ENCODE measurements at regions not wholly inside any gene's neighbourhood (a gene's known extent, or its start where the extent isn't known, plus 50 kb on each side); places are given as distances from the start of the nearest gene placed in this dataset.
A peak's percentile ranks its signal among the peaks of the same experiment; 100 is the strongest.

DNA sequence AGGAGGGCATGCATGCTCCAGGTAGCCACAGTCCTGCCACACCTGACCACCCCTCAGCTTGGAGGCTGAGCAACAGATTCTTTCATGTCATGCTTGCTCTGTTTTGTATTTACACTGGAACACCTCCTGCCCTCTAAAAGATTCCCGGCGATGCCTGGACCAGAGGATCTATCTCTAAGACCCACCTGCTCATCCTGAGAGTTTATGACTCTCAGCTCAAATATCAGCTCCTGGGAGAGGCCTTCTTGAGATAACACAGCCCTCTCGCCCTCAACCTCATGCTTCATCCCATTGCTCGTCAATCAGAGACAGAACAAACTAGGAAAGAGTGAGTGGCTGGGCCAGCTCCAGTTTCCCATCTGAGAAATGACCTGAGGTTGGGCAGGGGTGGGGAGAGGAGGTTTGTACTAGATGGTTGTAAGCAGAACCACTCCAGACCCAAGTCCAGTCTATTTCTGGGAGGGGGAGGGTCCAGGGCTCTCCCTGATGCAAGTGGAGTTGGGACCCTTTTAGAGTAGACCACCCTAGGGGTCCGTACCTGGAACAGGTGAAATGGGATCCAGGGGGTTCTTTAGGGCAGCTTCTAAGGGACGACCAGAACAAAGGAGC lies 524.5 kb downstream of the MATN1 start:
- no peak overlapping the region for H3K4me3 ChIP-seq
- H3K9me3 ChIP-seq (replicated peaks): no peaks in the 10 kb centered on the region
- H3K27ac ChIP-seq: no peak overlapping the region
- DNase-seq: no peak
- no peaks in the 10 kb centered on the region; the same call in 1 of the 2 replicates for H3K27me3 ChIP-seq
- H3K36me3 ChIP-seq: no peaks in the 10 kb centered on the region
- H3K4me1 ChIP-seq: peaks cover 21% of the 10 kb centered on the region

DNA sequence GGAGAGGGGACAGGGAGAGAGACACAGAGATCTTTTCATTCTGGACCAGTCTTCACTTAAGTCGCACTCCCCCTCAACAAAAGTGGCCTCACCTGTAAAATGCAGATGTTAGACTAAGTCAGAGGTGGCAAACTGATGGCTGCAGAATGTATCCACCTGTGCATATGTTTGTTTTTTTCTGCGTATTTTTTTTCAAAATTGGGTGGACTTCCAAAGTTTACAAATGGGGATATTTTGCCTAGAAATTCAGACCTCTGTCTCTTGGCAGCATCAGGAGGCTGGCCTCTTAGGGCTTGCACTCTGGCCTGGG lies 525.0 kb downstream of the MATN1 start:
- no peaks in the 10 kb centered on the region for H3K36me3 ChIP-seq
- no peaks in the 10 kb centered on the region; the same call in 1 of the 2 replicates for H3K27me3 ChIP-seq
- no peaks in the 10 kb centered on the region for H3K9me3 ChIP-seq (replicated peaks)
- DNase-seq: no peak
- H3K4me3 ChIP-seq: no peak overlapping the region
- peaks cover 21% of the 10 kb centered on the region for H3K4me1 ChIP-seq
- H3K27ac ChIP-seq: no peak overlapping the region

- no peak overlapping the region for H3K27ac ChIP-seq
- H3K36me3 ChIP-seq: no peaks in the 10 kb centered on the region
- H3K9me3 ChIP-seq (replicated peaks): no peaks in the 10 kb centered on the region
- DNase-seq: no peak
- no peaks in the 10 kb centered on the region for H3K27me3 ChIP-seq
- H3K4me3 ChIP-seq: no peak overlapping the region
- H3K4me1 ChIP-seq: peaks cover 21% of the 10 kb centered on the region
These were observed 525.5 kb downstream of the MATN1 start for GRCh38 chr1:30197639-30198450.

DNA sequence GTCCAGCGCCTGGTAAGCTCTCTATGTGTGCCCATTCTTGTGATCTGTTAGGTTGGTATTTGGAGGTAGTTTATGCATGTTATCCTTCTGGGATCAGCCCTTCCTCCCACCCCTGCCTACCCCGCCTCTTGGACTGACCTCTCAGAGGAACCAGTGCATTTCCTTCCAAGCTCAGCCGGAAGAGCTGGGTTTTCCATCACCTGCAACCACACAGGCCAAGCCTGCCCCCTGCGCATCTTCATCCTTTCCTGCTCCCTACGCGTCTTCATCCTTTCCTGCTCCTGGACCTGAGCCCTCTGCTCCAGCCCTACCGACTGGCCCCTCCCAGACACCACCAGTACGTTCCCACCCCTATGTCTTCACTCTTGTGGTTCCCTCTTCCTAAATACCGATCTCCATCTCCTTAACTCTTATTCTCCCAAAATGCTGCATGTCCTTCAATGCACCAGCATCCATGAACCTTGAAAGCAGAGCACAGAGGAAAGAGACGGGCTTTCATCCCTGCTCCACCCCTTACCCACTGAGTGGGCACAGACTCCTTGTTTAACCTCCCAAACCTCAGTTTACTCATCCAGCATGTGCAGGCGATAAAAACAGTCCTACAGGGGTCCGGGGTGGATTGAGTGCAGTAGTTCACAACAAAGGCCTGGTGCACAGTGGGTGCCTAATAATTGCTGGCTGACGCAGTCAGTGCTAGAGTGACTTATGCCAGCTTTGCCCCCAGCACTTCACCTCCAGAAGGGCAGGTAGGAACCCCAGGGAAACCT lies 526.3 kb downstream of the MATN1 start:
- H3K9me3 ChIP-seq (replicated peaks): no peaks in the 10 kb centered on the region
- no peaks in the 10 kb centered on the region for H3K36me3 ChIP-seq
- no peak overlapping the region for H3K4me3 ChIP-seq
- no peak for DNase-seq
- H3K27me3 ChIP-seq: no peaks in the 10 kb centered on the region
- H3K27ac ChIP-seq: no peak overlapping the region
- H3K4me1 ChIP-seq: peaks cover 21% of the 10 kb centered on the region

DNA sequence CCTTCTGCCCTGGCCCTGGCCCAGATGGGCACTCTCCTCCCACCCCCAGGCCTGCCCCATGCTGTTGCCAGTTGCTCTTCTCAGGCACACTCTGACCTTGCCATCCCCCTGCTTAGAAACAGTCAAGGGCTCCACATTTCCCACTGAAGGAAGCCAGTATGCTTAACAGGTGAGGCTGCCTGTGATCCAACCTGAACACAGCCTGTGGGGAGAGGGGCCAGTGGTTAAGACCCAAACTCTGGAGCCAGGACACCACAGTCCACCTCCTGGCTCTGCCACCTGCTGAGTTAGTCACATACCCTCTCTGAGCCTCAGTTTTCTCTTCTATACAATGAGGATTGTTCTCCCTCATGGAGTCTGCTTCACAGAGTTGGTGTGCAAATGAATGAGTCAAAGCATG lies 526.9 kb downstream of the MATN1 start:
- Histone ChIP-seq H3K27ac (no peak overlapping the region), H3K9me3 (replicated peaks) (no peaks in the 10 kb centered on the region), H3K4me1 (peaks cover 21% of the 10 kb centered on the region), H3K36me3 (no peaks in the 10 kb centered on the region), H3K27me3 (no peaks in the 10 kb centered on the region), H3K4me3 (no peak overlapping the region)
- no peak for DNase-seq

DNA sequence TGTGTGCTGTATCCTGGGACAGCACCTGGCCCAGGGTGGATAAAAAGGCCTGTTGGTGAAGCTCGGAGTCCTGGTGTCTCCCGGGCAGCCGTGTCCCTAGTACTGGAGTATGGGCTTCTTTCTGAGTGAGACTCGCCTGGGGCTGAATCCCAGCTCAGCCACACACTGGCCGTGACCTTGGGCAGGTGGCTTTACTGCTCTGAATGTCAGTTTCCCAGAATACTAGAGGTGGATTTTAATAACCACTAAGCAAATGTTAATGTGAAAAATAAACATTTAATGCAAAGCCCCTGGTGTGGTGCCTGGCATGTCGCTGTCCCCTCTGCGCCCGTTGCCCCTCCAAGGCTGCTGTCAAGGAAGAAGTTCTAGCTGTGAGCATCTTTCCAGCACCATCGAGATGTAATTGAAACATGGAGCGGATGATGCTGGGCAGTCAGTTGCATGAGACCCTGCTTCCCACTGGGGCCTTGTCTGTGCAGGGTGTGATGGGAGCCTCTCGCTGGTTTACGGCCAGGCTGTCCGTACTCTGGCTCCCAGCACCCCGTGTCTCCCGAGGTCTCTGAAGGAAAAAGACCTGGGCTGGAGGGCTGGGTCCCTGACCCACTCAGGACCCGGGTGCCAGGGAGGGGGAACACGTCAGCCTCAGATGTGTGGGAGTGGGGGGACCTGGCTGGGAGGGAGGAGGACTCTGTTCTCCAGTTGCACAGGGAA lies 527.8 kb downstream of the MATN1 start:
- H3K27ac ChIP-seq: peak overlapping the region; percentile 4; the same call in 1 of the 2 replicates
- H3K27me3 ChIP-seq: no peaks in the 10 kb centered on the region
- no peaks in the 10 kb centered on the region for H3K36me3 ChIP-seq
- no peaks in the 10 kb centered on the region for H3K9me3 ChIP-seq (replicated peaks)
- peak in 1 of 2 experiments; percentile 45 for DNase-seq
- peaks cover 26% of the 10 kb centered on the region for H3K4me1 ChIP-seq
- H3K4me3 ChIP-seq: no peak overlapping the region

- Histone ChIP-seq H3K9me3 (replicated peaks) (no peaks in the 10 kb centered on the region), H3K4me3 (no peak overlapping the region), H3K27me3 (no peaks in the 10 kb centered on the region), H3K36me3 (no peaks in the 10 kb centered on the region), H3K27ac (peak overlapping the region; percentile 4; the same call in 1 of the 2 replicates), H3K4me1 (peaks cover 30% of the 10 kb centered on the region)
- peak; percentile 72 to 87 for DNase-seq
These were observed 528.5 kb downstream of the MATN1 start for GRCh38 chr1:30194741-30195423.

DNA sequence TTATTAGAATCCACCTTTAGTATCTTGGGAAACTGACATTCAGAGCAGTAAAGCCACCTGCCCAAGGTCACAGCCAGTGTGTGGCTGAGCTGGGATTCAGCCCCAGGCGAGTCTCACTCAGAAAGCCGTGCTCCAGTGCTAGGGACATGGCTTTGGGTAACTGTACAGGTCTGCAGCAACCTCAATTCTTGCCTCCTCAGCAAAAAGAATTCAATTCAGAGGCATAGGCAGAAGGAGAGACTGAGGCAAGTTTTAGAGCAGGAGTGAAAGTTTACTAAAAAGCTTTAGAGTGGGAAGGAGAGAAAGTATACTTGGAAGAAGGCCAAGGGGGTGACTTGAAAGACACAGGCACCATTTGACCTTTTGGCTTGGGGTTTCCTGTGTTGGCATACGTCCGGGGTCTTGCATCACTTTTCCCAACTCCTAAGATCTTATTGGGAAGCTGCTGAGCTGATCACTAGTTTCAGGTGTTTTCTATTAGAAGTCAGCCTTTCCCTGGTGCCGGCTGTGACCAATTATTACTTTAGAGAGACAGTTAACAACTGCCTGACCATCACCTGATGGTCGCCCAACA lies 529.3 kb downstream of the MATN1 start:
- no peaks in the 10 kb centered on the region for H3K9me3 ChIP-seq (replicated peaks)
- no peaks in the 10 kb centered on the region for H3K27me3 ChIP-seq
- peaks cover 30% of the 10 kb centered on the region for H3K4me1 ChIP-seq
- H3K4me3 ChIP-seq: no peak overlapping the region
- DNase-seq: no peak
- no peak overlapping the region for H3K27ac ChIP-seq
- no peaks in the 10 kb centered on the region for H3K36me3 ChIP-seq

DNA sequence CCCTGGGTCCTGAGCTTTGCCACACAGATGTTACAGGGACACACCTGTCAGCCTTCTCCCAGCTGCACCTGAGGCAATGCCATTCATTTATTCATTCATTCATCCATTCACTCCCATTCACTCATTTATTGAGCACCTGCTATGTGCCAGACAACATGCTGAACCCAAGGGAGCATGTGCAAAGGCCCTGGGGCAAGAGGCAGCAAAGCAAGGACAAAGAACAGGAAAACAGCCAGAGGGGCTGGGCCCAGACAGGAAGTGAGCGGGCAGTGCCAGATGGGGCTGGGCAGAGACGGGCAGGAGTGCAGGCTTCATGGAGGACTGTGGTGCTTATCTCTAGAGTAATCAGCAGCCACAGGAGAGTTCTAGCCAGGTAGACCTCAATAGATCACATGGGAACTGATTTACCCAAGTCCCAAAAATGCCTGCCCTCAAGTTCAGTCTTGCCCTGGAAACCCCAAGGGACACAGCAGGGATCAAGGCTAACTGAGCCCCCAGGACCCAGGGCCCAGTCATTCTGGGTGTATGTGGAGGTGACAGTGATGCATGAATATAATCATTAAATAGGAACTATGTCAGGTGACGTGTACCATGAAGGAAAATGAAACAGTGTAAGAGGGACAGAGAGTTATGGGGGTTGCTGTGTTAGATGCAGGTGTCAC lies 530.3 kb downstream of the MATN1 start:
- Histone ChIP-seq H3K27ac (no peak overlapping the region), H3K4me1 (peaks cover 30% of the 10 kb centered on the region), H3K27me3 (no peaks in the 10 kb centered on the region), H3K4me3 (no peak overlapping the region), H3K36me3 (no peaks in the 10 kb centered on the region), H3K9me3 (replicated peaks) (no peaks in the 10 kb centered on the region)
- no peak for DNase-seq

DNA sequence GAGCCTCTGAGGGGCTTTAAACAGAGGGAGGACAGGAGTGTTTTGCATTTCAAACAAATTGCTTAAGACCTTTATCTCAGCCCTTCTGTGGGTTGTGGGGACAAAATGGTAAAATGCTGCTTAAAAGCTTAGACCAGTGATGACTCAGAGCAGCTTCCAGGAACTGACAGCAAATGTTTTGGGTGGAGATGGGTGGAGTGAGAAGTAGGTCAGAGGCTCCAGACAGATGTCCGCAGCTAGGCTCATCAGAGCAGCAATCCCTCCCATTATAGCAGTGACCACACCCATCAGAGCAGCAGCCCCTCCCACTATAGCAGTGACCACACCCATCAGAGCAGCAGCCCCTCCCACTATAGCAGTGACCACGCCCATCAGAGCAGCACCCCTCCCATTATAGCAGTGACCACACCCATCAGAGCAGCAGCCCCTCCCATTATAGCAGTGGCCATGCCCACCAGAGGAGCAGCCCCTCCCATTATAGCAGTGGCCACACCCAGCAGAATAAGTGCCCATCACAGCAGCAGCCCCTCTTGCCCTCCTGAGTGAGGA lies 532.2 kb downstream of the MATN1 start:
- no peaks in the 10 kb centered on the region for H3K9me3 ChIP-seq (replicated peaks)
- no peaks in the 10 kb centered on the region for H3K27me3 ChIP-seq
- 0 out of 2 replicates have a peak overlapping the region, but pooled peaks have one; percentile 6 for H3K27ac ChIP-seq
- H3K4me3 ChIP-seq: no peak overlapping the region
- DNase-seq: peak; percentile 63 to 76
- H3K4me1 ChIP-seq: peaks cover 30% of the 10 kb centered on the region
- H3K36me3 ChIP-seq: no peaks in the 10 kb centered on the region

DNA sequence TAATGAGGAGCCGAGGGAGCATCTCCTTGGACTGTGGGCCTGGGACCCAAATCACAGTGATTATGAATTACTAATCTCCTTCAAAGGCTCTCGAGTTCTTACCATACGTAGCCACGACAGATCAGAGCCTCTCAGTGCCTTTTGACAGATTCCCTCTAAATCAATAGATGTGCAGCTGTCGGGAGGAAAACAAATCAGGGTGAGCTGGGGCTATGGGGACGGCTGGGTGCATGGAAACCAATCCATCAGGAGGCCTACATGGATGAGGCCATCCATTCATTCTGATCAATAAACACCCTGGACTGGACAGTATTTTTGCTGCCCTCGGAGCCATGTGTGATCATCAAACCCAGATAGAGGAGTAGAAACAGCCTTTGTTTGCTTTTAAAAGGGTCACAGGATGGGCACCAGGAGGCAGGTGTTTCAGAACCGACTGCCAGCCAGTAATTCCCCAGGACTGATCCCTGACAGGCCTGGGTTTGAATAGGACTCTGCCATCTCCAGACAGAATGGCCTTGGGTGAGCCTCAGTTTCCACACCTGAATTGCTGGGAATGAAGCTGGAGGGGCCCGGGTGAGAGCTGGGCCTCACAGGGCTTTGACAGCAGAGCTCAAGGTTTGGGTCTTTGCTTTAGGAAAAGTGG lies 532.8 kb downstream of the MATN1 start:
- Histone ChIP-seq H3K4me1 (peaks cover 27% of the 10 kb centered on the region), H3K4me3 (no peak overlapping the region), H3K36me3 (no peaks in the 10 kb centered on the region), H3K9me3 (replicated peaks) (no peaks in the 10 kb centered on the region), H3K27me3 (no peaks in the 10 kb centered on the region), H3K27ac (0 out of 2 replicates have a peak overlapping the region, but pooled peaks have one; percentile 6)
- DNase-seq: no peak

GRCh38 chr1:30189818-30190500 lies 533.4 kb downstream of the MATN1 start:
- H3K27me3 ChIP-seq: no peaks in the 10 kb centered on the region
- no peaks in the 10 kb centered on the region for H3K36me3 ChIP-seq
- H3K4me1 ChIP-seq: peaks cover 20% of the 10 kb centered on the region
- H3K4me3 ChIP-seq: no peak overlapping the region
- H3K9me3 ChIP-seq (replicated peaks): no peaks in the 10 kb centered on the region
- no peak for DNase-seq
- H3K27ac ChIP-seq: no peak overlapping the region
